Panc1 (cell line): ENCODE measurements at regions not wholly inside any gene's neighbourhood (a gene's known extent, or its start where the extent isn't known, plus 50 kb on each side); places are given as distances from the start of the nearest gene placed in this dataset.

Experiments
- ATAC-seq: fragments of 200-7000 bp; cut with Tn5 transposase; 2 replicates; pipeline ENCODE4 v1.9.1; 2020; ENCODE audit warnings: mild to moderate bottlenecking, moderate library complexity
- BruUV-seq: library from RNA; stranded (reverse); fragments of 400-500 nt; replicated peaks from 2 replicates; lab custom pipeline; 2021; lab: Mats Ljungman, UMichigan
- CTCF ChIA-PET: fragments of 300-600 bp; sonication (Branson Sonifier 250); formaldehyde crosslinking; loops from one replicate; lab custom pipeline; 2022; ENCODE audit warnings: antibody characterized with exemption; lab: Charles Lee
- POLR2A ChIA-PET: fragments of 300-600 bp; sonication (Branson Sonifier 250); formaldehyde crosslinking; loops from one replicate; lab custom pipeline; 2022; ENCODE audit warnings: antibody characterized with exemption; lab: Charles Lee
- DNase-seq: peaks from one replicate; pipeline ENCODE4 v3.0.0-alpha.2; 2010; ENCODE audit warnings: low read depth, low spot score
- H3K27ac ChIP-seq: 2 replicates; pipeline ENCODE4 v1.5.1; 2011; ENCODE audit warnings: mild to moderate bottlenecking, low read length, inconsistent platforms
- H3K27me3 ChIP-seq: fragments of 200-500 bp; sonication (Bioruptor generic); 2 replicates; pipeline ENCODE4 v1.6.0; 2014; ENCODE audit warnings: low read length, inconsistent platforms; ENCODE audit not compliant: control insufficient read depth, insufficient read depth
- H3K36me3 ChIP-seq: fragments of 200-500 bp; sonication (Bioruptor generic); 2 replicates; pipeline ENCODE4 v1.5.1; 2014; ENCODE audit warnings: inconsistent platforms, mild to moderate bottlenecking, low read length, moderate library complexity; ENCODE audit not compliant: control insufficient read depth, insufficient read depth
- H3K4me1 ChIP-seq: 2 replicates; pipeline ENCODE4 v1.5.1; 2011; ENCODE audit warnings: inconsistent platforms, mild to moderate bottlenecking, low read length, moderate library complexity; ENCODE audit not compliant: control insufficient read depth, insufficient read depth
- H3K4me3 ChIP-seq, 2 experiments: 2 replicates each; pipeline ENCODE4 v1.5.1; 2011 to 2012; ENCODE audit warnings: low read depth in 2 of 2, low read length in 2 of 2, mild to moderate bottlenecking in 2 of 2, inconsistent platforms in 1 of 2, moderate library complexity in 1 of 2
- H3K9me3 ChIP-seq: fragments of 200-500 bp; sonication (Bioruptor generic); 2 replicates; pipeline ENCODE4 v1.5.1; 2014; ENCODE audit warnings: low read depth, mild to moderate bottlenecking, inconsistent platforms, low read length, moderate library complexity; ENCODE audit not compliant: control insufficient read depth, insufficient read depth
- CTCF ChIP-seq: fragments of 450-650 bp; IDR thresholded peaks from 2 replicates; pipeline ENCODE4 v1.5.1; 2017; ENCODE audit warnings: mild to moderate bottlenecking
- POLR2AphosphoS5 ChIP-seq: IDR thresholded peaks from 2 replicates; pipeline ENCODE4 v1.6.1; 2012; ENCODE audit warnings: mild to moderate bottlenecking, low read depth, low read length, moderate library complexity
- REST ChIP-seq, 2 experiments: IDR thresholded peaks; 2 replicates each; pipeline ENCODE4 v1.6.1; 2011 to 2012; ENCODE audit warnings: low read depth in 2 of 2, control low read depth in 1 of 2, low read length in 1 of 2, mild to moderate bottlenecking in 1 of 2, moderate library complexity in 1 of 2; ENCODE audit not compliant: insufficient read depth in 1 of 2
- SIN3A ChIP-seq: IDR thresholded peaks from 2 replicates; pipeline ENCODE4 v1.6.1; 2012; ENCODE audit warnings: low read depth, mild to moderate bottlenecking, low read length, moderate library complexity, borderline replicate concordance; ENCODE audit not compliant: insufficient read depth
- TCF7L2 ChIP-seq: IDR thresholded peaks from 2 replicates; pipeline ENCODE4 v1.6.1; 2011; ENCODE audit warnings: mild to moderate bottlenecking, low read depth, low read length, inconsistent platforms
- in situ Hi-C: cut with HindIII; loops from 2 replicates; pipeline ENCODE4 v1.10.0; 2016; ENCODE audit warnings: low sequenced_read_pairs, low pct_unique_long_range_greater_than_20kb
- intact Hi-C: fragments of 100-400 bp; cut with micrococcal nuclease; formaldehyde crosslinking; loops from one replicate; pipeline ENCODE4 v1.10.0; 2022; ENCODE audit not compliant: unreplicated experiment

GRCh38 chr16:22979038-22979437, 165.1 kb downstream of the HS3ST2 start:
- TF ChIP-seq POLR2AphosphoS5 (no peak), REST (IDR thresholded peaks at IDR 0.05; ENCODE audit: insufficient read depth in 1 of 2, low read depth in 2 of 2, low read length in 1 of 2) (no peak), TCF7L2 (no peak), CTCF (no peak), SIN3A (no peak)
- H3K27me3 ChIP-seq, result peaks cover 2% of the 10 kb centered on the region
- CTCF ChIA-PET, result interaction anchor here (0.7 kb wide), 1 partner anchor 366 kb away, joined by 3 read pairs; no protein-coding TSS in a partner anchor
- POLR2A ChIA-PET, result no interaction called here
- ATAC-seq (no peak), DNase-seq (no peak)
- H3K4me3 ChIP-seq, result no peak overlapping the region
- intact Hi-C loops (no loop called here), in situ Hi-C loops (no loop called here)
- no peaks in the 10 kb centered on the region for H3K36me3 ChIP-seq
- H3K9me3 ChIP-seq, result peaks cover 16% of the 10 kb centered on the region
- BruUV-seq, result no TSS peak
- H3K4me1 ChIP-seq, result no peaks in the 10 kb centered on the region
- no peak overlapping the region for H3K27ac ChIP-seq

- DNase-seq (peak; percentile 7), ATAC-seq (no peak; the same call in 1 of the 2 replicates)
- ChIA-PET POLR2A (no interaction called here), CTCF (no interaction called here)
- Histone ChIP-seq H3K36me3 (no peaks in the 10 kb centered on the region), H3K4me1 (no peaks in the 10 kb centered on the region), H3K9me3 (no peaks in the 10 kb centered on the region), H3K4me3 (no peak overlapping the region), H3K27ac (no peak overlapping the region), H3K27me3 (peaks cover 4% of the 10 kb centered on the region)
- intact Hi-C loops, result no loop called here
- in situ Hi-C loops, result no loop called here
- no TSS peak for BruUV-seq
- TF ChIP-seq TCF7L2 (no peak), CTCF (peak; percentile 72), POLR2AphosphoS5 (no peak), SIN3A (no peak)
Measured at GRCh38 chr16:22977294-22977697, 163.3 kb downstream of the HS3ST2 start.
